Iris pigment epithelial cell (primary cell): ENCODE measurements at regions not wholly inside any gene's neighbourhood (a gene's known extent, or its start where the extent isn't known, plus 50 kb on each side); places are given as distances from the start of the nearest gene placed in this dataset.

Experiments used
- DNase-seq: peaks from one replicate; pipeline ENCODE4 v3.0.0-alpha.2; 2011; ENCODE audit warnings: low read depth

DNA sequence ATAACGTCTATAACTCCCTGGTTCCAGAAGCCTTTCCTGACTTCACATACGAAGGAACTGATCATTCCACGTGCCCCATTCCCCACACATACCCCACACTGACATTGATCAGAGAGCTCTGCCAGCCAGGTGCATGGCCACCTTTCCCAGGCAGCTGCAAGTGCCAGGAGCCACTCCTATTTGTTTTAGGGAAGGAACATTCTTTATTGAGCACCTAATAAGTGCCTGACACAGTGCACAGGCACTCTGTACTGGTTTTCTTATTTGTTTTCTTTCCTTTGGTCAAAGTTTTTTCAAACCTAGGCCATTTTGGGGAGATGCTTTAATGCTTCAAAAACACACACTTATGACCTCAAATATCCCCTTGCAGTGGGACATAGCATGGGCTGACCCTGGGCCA, 50.0 kb downstream of the PITPNM2 start:
- DNase-seq: no peak

DNA sequence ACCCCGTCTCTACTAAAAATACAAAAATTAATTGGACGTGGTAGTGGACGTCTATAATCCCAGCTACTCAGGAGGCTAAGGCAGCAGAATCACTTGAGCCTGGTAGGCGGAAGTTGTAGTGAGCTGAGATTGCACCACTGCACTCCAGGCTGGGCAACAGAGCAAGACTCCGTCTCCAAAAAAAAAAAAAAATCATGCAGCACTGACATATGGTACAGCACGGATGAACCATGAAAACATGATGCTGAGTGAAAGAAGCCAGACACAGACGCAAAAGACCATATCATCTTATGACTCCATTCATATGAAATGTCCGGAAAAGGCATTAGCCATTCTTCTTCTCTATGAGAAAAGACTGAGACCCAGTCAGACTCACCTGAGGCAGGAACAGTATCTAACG, 50.4 kb downstream of the PITPNM2 start:
- DNase-seq: no peak

- no peak for DNase-seq
Observed at GRCh38 chr12:123099560-123100192, 51.2 kb downstream of the PITPNM2 start.

- no peak for DNase-seq
Observed at GRCh38 chr12:123098780-123099179, 52.1 kb downstream of the PITPNM2 start.

DNA sequence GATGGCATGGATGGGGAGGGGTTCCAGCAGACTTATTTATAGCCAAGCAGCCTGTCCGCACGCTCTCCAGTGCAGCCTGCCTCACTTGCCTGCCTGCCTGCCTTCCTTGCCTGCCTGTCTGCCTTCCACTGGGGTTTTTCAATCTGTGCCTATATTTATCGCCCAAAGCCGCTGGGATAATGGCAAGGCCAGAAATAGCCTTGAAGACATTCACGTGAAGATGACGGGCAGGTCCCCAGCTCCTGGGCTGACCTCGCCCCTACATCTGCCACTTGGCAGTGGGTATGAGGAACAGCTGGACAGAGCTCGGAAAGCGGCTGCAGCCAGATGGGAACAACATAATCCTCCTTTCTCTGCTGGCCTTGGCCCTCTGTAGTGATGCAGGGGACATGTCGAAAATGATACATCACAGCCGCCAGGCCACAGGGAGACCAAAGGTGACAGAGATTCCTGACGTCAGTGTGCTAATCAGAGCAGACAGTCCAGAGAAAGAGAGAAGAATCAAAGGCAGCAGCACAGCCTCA, 53.3 kb downstream of the PITPNM2 start:
- DNase-seq: no peak

- DNase-seq: no peak
Observed at GRCh38 chr12:123096741-123097140, 54.1 kb downstream of the PITPNM2 start.

- DNase-seq: no peak
Observed at GRCh38 chr12:123096182-123096581, 54.7 kb downstream of the PITPNM2 start.

DNA sequence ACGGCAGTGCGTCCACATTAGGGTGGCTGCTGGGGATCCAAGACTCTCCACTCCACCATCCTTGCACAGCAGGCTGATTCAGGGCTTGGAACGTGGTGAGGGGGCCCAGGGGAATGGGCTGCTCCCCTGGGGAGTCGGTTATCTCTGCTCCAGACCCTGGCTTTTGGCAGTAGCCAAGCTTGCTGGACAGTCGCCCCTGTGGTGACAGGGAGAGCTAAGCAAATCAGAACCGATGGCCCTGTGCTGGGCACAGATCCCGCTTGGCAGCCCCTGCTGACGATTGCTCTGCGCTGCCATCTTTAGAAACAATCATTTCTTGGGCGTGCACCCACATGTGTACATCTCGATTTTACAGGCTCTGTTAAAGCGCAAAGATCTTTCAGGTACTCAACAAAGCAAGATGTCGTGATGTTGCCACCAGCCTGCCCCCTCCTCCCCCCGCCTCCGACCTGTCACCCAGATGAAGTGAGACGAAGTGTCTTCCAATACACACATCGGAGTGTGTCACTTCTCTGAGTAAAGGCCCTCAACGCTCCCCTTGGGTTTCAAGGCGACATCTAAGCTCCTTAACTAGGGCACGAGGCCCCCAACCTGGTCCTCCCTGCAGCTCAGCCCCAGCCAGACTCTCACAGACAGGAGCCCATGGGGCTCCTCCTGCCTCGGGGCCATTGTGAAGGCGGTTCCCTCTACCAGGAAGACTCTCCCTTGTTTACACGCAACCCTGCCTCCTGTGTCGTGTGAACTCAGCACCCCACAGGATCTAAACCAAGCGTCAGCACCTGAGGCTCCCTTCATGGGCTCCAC, 55.6 kb downstream of the PITPNM2 start:
- DNase-seq: no peak

- DNase-seq: peak; percentile 70
Observed at GRCh38 chr12:123094349-123095077, 56.4 kb downstream of the PITPNM2 start.

GRCh38 chr12:123092866-123093265, 58.0 kb downstream of the PITPNM2 start:
- no peak for DNase-seq

- no peak for DNase-seq
Observed at GRCh38 chr12:123091230-123092150, 59.4 kb downstream of the PITPNM2 start.

- DNase-seq: peak; percentile 98
Observed at GRCh38 chr12:123089631-123090353, 61.1 kb downstream of the PITPNM2 start.

DNA sequence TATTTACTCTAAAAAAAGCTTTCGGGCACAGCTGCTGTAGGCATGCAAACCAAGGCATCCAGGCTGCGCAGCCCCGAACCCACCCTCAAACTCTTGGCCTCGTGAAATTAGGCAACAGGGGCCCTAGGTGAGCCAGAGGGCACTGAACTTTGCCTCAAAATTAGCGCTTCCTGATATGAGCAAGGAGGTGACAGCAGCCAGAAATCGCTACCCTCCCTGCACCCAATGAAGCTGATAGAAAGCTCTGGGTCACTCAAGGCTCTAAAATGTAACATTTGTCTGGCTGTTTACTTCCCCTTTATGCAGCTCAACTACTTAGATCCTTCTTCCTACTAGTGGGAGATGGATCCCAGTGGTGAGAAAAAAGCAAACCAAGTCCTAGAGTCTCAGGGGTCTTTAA, 61.8 kb downstream of the PITPNM2 start:
- no peak for DNase-seq

- DNase-seq: peak; percentile 23
Observed at GRCh38 chr12:123085730-123086487, 65.0 kb downstream of the PITPNM2 start.

DNA sequence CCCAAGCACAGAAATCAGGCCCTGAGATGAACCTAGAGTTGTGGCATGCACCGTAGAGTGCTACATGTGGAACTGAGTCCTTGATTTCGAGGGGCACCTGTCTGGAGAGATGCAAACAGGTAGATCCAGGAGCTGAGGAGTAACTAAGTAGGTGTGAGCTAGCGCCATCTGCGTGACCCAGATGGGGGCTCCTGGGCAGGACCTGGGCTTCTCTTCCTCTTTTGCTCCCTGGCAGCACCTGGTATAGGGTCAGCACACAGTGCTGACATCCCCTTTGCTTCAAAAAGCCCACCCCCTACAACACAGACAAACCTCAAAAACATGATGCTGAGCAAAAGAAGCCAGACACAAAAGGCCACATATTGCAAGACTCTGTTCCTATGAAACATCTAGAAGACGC, 65.8 kb downstream of the PITPNM2 start:
- DNase-seq: no peak

DNA sequence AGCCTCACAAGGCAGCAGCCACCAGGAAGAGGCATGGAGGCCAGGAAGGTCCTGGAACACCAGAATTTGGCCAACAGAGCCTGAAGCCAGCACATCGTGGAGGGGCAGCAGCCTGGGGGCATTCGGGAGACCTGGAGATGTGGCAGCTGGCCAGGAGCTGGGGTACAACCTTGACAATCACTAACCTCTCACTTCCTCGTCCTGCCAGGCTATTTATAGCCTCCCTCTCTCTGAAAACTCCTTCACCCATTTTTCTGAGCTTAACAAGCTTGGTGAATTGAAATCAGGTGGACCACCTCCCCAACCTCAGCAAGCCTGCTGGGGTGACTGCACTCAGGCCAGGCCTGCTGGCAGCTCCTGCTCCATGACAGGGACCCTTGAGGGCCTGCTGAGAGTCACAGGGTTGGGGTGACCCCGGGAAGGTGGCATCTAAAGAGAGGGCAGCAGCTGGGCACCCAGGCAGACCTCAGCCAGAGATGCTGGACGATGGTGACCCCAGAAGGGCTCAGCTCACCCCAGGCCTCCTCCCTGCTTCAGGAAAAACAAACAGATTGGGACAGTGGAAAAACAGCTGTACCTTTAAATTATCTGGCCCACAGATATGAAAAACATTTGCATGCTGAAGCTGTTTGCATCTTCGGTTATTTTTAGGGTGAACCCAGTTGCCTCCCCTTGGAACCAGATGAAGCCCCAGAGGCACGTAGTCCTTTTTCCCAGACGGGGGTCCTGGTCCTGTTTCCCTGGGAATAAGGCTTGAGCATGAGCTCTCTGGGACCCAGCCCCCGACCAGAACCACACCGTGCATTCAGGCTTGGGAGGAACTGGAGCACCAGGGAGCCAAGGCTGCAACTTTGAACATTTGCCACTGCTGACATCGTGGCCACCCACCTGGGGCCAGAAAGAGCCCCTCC, 67.0 kb downstream of the PITPNM2 start:
- no peak for DNase-seq

GRCh38 chr12:123080634-123081033, 70.3 kb downstream of the PITPNM2 start:
- no peak for DNase-seq

DNA sequence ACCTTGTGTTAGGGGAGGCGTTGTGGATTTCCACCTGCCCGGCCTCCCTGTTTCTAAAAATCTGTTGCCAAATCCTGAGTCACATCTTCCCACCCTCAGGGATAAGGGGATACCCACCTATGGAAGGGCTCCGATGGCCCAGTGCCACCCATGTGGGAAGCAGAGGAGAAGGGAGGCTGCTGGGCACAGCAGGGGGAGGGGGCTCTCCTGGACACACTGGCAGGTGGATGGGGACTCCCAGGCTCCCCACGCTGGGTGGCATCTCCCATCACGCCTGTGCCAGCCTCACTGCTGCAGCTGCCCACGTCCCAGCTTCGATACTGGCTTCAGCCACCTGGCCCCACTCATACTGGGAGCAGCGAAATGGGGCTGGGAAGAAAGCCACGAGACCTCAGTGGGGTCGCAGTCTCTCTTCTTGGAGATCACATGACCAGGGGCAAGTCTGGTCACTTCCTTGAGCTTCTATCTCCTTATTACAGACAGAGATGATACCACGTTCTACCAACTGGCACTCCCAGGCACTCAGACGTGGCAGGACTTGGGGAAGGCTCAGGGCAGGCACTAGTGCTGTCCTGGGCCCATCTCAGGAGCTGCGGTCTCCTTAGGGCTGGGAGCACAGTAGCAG, 72.2 kb downstream of the PITPNM2 start:
- no peak for DNase-seq

DNA sequence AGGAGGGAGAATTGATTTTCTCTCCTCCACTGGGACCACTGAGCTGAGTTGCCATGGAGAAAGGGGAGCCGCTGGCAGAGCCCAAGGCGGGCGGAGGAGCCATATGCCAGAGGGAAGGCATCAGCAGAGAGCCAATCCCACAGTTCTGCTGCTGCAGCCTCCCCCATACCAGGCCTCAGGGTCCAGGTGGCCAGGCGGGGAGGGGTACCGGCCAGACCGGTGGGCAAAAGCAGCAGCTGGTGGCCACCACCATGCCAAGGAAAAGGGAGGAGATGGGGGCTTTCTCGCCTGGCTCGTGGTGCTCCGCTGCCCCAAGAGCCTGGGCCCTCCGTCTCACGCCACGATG, 72.8 kb downstream of the PITPNM2 start:
- no peak for DNase-seq
